Fibroblast of peridontal ligament (primary cell): ENCODE measurements at regions not wholly inside any gene's neighbourhood (a gene's known extent, or its start where the extent isn't known, plus 50 kb on each side); places are given as distances from the start of the nearest gene placed in this dataset.
A peak's percentile ranks its signal among the peaks of the same experiment; 100 is the strongest.
"Not testable (repeated sequence)": the region's sequence is repeated elsewhere in the genome, so short reads cannot be mapped to it uniquely, and the experiment has no call there.

Experiments
- DNase-seq: peaks from one replicate; pipeline ENCODE4 v3.0.0-alpha.2; 2010; ENCODE audit errors: extremely low read depth

- no peak for DNase-seq
Observed at GRCh38 chr3:187999821-188000220, 154.1 kb upstream of the LPP start.

GRCh38 chr3:188000361-188000861 lies 153.5 kb upstream of the LPP start:
- no peak for DNase-seq

DNA sequence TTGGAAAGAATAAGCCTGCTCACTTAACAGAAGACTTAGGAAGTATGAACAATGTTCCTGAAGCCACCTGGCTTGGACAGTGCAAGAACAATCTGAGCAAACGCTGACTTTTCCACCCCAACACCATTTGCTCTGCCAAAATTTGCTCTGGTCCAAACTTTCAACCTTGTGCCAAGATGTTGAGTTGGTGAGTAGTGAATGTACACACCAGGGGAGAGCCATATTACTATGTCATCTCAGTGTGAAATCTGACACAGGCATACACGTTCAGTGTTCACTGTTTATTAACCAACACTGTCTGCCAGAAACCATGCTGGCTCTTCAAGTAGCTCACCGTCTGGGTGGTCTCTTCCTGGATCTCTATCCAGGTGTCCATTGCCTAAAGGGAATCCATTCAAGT lies 152.9 kb upstream of the LPP start:
- no peak for DNase-seq

DNA sequence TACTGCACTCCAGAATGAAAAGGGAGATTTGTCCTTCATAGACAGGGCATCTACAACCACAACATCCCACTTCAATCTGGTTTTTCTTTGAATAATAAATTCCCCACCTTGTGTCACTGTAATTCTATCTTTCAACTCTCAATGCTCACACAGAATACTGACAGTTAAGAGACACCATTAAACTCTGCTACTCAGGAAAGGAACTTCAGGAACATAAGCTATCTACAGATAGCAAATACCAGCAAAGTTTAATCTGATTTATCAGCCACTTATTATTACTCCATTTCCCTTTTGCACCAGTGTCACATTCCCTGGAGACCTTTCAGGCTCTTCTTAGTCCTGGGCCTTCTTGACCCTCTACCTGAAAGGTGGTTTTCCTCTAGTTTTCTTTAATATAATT lies 152.0 kb upstream of the LPP start:
- DNase-seq: no peak

DNA sequence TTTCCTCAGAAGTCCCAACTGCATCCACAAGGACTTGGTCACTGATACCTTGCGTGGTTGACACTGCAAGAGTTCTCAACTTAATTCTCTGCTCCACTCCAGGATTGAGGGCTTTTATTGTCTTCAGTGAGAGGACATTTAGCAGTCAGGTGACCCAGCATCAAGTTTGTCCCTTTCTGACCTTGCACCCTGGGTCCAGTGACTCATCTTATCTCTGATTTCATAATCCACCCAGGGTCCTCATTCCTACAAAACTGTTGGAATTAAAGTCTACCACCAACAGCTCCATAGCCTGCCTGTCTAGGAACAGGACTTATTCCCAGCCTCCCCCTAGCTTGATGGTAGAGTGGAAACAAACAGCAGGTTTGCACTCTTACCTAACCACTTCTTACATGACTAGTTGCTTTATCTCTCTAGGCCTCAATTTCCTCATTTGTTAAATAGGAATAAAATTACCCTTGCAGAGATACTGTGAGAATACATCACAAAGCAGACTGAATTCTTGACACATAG lies 151.3 kb upstream of the LPP start:
- no peak for DNase-seq

DNA sequence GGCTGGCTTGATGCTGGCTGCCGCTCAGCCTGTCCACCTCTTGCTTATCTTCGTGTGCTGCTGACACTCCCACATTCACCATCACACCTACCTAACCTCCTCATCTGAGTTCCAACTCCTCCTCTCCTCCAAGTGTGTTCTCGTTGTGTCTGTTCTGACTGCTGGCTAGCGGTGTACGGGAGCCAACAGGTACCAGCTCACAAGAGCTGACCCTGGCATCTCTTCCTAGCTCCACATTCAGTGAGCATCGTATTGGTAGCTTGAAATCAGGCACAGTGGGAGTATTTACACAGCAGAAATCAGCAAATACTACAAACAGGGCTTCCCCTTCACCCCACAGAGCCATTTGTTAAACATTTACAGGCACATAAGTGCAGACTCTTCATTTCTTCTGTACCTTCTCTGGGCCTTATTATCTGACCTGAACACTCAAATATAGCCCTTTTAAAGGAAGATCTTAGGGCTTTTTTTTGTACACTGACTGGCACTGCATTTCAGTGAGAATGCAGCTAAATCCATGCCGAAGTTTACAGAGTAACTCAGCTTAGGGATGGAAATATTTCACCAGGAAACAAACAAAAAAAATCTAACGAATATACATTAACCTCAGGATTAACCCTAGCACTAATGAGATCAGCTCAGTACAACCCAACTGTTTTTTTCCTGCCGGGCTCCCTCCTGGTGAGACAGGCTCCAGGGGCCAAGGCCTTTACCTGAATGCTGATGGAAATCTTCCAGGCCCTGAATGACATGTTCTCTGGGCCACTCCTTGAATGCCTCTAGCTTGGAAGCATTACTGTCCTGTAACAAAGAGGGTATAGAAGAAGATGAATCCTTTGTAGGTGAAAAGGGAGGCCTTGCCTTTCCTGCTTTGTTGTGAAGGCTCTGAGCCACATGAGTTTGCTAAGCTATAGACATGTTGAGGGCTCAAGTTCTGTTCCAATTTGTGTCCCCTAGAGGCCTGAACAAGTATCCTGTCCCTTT lies 150.5 kb upstream of the LPP start:
- DNase-seq: no peak

DNA sequence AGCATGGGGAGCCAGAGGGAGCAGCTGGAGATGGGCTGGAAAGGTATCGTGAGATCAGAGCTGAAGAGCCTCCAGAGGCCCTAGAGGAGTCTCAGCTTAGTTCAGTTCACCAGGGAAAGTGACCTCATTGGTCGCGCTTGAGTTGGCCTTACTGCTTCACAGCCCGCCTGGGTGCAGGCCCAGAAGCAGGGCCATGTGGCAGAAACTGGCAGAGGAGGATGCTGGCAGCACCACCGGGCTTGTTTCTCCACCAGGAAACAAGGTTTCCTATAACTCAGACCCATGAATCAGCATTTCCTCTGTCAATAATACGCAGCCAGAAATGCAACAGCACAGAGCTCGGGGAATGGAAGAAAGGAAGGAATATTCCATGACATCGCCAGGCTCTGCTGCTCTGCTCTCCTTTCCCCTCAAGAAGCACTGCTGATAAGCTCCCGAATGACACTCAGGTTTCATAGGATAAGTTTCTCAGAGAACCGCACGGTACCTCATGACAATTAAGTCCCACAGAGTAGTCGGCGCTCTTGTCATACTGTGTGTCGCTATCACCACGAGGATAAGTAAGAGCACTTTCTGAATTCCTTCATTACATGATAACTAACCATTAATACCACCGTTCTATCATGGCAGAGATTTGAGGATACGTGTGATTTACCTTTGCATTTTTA lies 147.1 kb upstream of the LPP start:
- peak; percentile 15 for DNase-seq

DNA sequence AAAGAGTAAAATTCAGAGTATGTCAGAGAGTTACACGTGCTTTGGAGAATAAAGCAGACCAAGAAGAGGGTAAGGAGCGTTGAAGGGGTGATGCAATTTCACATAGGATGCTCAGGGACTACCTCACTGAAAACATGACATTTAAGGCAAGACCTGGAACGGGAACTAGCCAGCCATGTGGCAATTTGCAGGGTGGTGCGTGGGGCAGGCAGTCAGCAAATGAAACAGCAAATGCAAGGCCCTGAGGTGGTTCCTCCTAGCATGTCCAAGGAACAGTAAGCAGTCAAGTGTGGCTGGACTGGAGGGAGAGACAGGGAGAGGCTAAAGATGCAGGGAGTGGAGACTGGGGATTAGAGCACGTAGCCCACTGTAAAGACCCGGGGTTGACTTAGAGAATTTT lies 146.1 kb upstream of the LPP start:
- DNase-seq: no peak

DNA sequence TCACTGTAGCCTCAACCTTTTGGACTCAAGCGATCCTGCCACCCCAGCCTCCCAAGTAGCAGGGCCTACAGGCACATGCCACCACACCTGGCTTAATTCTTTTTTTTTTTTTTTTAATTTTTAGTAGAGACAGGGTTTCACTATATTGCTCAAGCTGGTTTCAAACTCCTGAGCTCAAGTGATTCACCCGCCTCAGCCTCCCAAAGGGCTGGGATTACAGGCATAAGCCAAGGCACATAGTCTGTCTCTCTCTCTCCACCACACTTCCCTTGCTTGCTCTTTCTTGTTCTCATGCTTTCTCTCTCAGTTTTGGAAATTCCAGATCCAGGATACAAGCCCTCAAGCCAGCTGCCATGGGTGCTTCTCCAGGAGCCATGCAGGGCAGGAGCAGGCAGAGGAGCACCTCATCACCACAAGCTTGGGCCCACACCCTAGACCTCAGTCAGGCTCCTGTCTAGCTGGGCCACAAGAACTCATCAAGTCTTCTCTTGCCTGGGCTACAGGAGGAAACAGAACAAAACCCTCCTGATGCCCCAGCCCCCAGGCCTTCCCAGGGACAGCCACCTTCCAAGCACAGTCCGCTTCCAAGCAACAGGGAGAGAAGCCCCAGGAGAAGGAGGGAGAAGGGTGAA lies 145.3 kb upstream of the LPP start:
- no peak for DNase-seq

GRCh38 chr3:188010478-188010877 lies 143.5 kb upstream of the LPP start:
- no peak for DNase-seq

DNA sequence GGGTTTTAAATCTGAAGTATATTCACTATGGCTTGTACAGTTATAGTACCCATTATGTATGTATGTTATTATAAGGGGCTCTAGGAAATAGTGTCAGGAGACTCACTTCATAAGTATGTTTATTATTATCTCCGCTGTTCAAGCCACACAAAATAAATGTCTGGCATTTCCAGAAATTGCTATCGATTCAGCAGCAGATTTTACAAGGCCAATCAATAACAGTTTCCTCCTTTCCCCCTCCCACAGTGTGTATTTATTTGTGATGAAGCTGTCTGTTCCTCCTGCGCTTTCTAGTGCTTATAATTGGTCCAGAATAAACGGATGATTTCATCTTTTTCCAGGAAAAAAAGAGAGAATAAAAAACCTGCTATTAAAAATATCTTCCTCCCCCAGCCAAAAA lies 134.2 kb upstream of the LPP start:
- DNase-seq: no peak

DNA sequence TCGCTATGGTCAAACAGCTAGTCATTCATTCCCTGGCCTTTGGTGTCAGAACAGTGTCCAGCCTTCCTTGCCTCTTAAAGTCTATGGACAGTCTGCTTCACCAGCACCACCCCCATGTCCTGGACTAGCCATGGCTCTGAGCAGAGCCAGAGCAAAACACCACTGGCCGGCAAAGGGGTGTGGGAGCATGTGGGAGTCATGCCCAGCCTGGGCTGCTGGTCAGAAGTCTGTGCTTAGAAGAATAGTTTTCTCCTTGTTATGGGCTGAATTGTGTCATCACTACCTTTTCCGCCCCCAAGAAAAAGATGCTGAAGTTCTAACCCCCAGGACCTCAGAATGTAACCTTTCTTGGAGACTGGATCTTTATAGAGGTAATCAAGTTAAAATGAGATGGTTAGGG lies 132.9 kb upstream of the LPP start:
- DNase-seq: no peak

- no peak for DNase-seq
Observed at GRCh38 chr3:188021502-188022040, 132.4 kb upstream of the LPP start.

DNA sequence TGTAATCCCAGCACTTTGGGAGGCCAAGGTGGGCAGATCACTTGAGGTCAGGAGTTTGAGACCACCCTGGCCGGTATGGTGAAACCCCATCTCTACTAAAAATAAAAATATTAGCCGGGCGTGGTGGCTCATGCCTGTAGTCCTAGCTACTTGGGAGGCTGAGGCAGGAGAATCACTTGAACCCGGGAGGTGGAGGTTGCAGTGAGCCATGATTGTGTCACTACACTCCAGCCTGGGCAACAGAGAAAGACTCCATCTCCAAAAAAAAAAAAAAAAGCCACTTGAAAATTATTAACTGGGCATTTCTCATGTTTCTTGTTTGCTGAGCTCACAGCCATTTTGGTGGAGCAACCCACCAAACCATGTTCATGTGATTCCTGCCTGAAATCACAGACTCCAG lies 131.1 kb upstream of the LPP start:
- DNase-seq: not testable (repeated sequence)

DNA sequence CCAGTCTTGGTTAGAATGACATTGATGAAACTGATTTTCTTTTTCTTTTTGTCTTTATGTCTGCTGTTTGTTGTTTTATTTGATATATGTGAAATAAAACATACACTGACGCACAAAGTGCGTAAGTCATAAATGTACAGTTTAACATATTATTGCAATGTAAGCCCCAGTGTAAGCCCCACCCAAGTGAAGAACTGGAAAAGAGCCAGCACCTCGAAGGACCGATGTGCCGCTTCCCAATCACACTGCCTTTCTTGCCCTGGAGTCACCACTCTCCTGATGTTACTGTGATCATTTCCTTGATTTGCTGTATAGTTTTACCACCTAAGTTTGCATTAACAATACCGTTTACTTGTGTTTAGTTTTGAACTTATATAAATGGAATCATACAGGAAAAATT lies 128.4 kb upstream of the LPP start:
- DNase-seq: no peak

DNA sequence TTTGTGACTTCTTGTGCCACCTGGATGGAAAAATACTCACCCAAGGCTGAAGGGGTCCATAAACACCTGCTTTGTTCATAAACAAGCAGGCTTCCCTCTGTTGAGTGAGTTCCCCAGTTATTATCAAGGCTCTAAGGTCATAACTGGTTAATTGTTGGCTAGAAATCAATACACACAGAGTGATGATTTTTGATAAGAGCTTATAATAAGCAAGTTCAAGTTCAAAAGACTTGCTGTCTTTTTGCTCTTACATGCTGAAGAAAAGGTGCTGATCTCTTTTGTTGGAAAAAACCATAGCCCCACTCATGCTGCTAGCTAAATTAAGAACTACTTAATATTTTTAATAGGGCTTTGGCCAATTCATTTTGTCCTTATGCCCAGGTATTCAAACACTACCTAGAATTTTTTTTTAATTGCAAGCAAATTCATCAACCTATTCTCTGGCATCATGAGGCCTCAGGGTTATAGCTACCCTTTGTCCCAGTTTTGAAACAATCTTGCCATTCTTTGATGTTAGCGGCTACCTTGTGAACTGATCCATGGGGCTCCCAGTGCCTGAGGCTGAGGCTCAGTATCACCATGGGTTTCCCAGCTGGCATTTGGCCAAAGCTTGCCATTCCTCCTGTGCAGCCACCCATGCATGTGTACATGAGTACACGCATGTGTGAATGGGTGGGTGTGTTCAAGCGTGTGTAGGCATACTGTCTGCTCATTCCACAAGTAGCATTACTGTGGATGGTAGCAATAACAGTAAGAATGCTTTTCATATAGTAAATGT lies 127.6 kb upstream of the LPP start:
- DNase-seq: no peak

DNA sequence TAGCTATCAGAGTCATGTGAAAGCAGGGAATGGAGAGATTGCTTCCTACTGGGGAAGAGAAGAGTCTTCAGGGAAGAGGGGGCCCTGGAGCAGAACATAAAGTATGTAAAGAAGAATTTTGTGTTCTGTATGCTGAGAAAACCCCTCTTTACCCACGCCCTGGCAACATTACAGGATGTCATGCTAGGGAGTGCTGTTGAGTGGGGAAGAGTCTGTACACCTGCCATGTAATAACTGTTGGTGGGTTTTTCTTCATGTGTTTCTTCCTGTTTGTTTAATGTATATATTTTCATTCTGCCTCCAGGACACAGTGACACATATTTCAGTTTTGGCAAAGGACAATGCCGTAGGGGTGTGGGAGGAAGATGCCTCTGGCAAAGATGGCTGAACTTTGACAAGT lies 122.8 kb upstream of the LPP start:
- no peak for DNase-seq

GRCh38 chr3:188034989-188035388 lies 119.0 kb upstream of the LPP start:
- DNase-seq: no peak

DNA sequence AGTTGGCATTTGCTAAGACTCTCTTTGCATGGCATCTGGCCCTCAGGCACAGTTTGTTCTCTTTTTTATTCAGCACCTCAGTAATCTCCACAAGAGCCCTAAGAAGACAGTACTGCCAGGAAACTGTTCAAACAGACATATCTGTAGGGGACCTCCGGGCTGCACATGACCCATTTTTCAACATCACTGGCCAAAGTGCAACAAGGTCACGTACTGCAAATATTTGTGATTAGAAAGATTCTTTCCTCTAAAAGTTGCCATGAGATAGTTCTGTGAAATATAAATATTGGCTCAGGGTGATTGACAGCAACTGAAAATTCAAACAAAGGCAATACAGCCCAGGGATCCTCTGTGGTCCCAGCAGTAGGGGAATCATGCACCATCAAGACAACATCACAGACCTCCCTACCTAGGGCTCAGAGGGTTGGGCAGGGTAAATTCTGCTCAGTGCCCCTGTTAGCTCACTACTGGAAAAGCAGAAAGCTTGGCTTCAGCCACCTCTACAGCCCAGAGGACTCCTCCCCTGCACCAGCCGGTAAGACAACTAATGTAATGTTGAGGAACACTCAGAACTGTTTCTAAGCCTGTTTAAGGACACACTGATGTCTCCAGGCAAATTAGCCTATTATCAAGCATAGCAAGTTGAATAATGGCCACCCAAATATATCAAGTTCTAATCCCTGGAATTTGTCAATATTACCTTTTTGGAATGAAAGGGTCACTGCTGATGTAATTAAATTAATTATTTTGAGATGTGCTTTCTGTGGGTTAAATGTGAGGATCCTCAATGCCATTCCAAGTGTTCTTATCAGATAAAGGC lies 117.4 kb upstream of the LPP start:
- no peak for DNase-seq

- DNase-seq: peak; percentile 49
Observed at GRCh38 chr3:188037195-188037718, 116.7 kb upstream of the LPP start.
